Kidney (tissue), 13 donors: ENCODE measurements at regions not wholly inside any gene's neighbourhood (a gene's known extent, or its start where the extent isn't known, plus 50 kb on each side); places are given as distances from the start of the nearest gene placed in this dataset.

Experiments used
- DNase-seq, 5 donors: peaks; one replicate each; pipeline ENCODE4 v3.0.0-alpha.2; 2013 to 2020
- FAIRE-seq: peaks from 2 replicates; lab custom pipeline; 2012; peaks lifted over from hg19 to GRCh38; lab: Jason Lieb, UNC
- H3K27ac ChIP-seq, 2 donors: one replicate each; pipeline ENCODE4 v1.7.0; 2013; ENCODE audit warnings: low read depth in 2 of 2, low read length in 2 of 2, inconsistent platforms in 1 of 2
- H3K27me3 ChIP-seq: one replicate; pipeline ENCODE4 v1.7.1; 2013; ENCODE audit warnings: low read length, inconsistent platforms; ENCODE audit not compliant: control insufficient read depth, insufficient read depth
- H3K36me3 ChIP-seq, 3 donors: one replicate each; pipeline versions ENCODE4 v1.7.0 to v1.7.1; 2013; ENCODE audit warnings: low read length in 3 of 3, control low read depth in 1 of 3, inconsistent platforms in 1 of 3; ENCODE audit not compliant: insufficient read depth in 3 of 3, control insufficient read depth in 2 of 3
- H3K4me1 ChIP-seq, 3 donors: one replicate each; pipeline versions ENCODE4 v1.7.0 to v1.7.1; 2013; ENCODE audit warnings: low read length in 3 of 3, inconsistent platforms in 1 of 3, low read depth in 1 of 3; ENCODE audit not compliant: control insufficient read depth in 2 of 3, insufficient read depth in 2 of 3
- H3K4me3 ChIP-seq, 3 donors: one replicate each; pipeline versions ENCODE4 v1.7.0 to v1.8.1; 2013; ENCODE audit warnings: low read length in 3 of 3, control low read depth in 1 of 3, inconsistent platforms in 1 of 3
- H3K9ac ChIP-seq, 3 donors: one replicate each; pipeline versions ENCODE4 v1.7.0 to v1.7.1; 2013; ENCODE audit warnings: low read length in 3 of 3, control low read depth in 1 of 3, inconsistent platforms in 1 of 3
- H3K9me3 ChIP-seq, 3 donors: one replicate each; pipeline versions ENCODE4 v1.7.0 to v1.7.1; 2013; ENCODE audit warnings: low read length in 3 of 3, control low read depth in 1 of 3, inconsistent platforms in 1 of 3; ENCODE audit not compliant: control insufficient read depth in 2 of 3, insufficient read depth in 1 of 3
- CTCF ChIP-seq: IDR thresholded peaks from 3 replicates; pipeline ENCODE4 v1.5.1; 2012; ENCODE audit warnings: mild to moderate bottlenecking, moderate library complexity, borderline replicate concordance; ENCODE audit not compliant: insufficient read depth; ENCODE audit errors: extremely low read depth
- intact Hi-C: fragments of 100-400 bp; cut with DNase I; formaldehyde crosslinking; loops from one replicate; pipeline ENCODE4 v1.11.1; 2022
- donor health status: control.
- donor health status: control.
- donor health status: control.
- donor health status: control.
- donor health status: control.
- donor health status: DM: yes; HTN: yes; CAD: no.
- donor health status: Normal renal cell carcinoma (clear cell type).

- Histone ChIP-seq H3K9ac (no peak overlapping the region), H3K27ac (no peak overlapping the region), H3K36me3 (no peaks in the 10 kb centered on the region), H3K4me1 (peaks cover 0 to 9% (median 0%) of the 10 kb centered on the region in 3 donors), H3K9me3 (no peaks in the 10 kb centered on the region), H3K4me3 (no peak overlapping the region), H3K27me3 (no peaks in the 10 kb centered on the region)
- TF ChIP-seq CTCF: peak; percentile 60
- FAIRE-seq (no peak), DNase-seq (peak in 4 of 5 donors; percentile 30 to 57 (median 52))
- intact Hi-C loops: no loop called here
Measured at GRCh38 chr3:177777699-177778098, 580.4 kb upstream of the TBL1XR1 start.

GRCh38 chr3:177778633-177779032 lies 581.4 kb upstream of the TBL1XR1 start:
- no peak for FAIRE-seq

GRCh38 chr3:177781686-177782161 lies 584.4 kb upstream of the TBL1XR1 start:
- no peak for FAIRE-seq
- Histone ChIP-seq H3K36me3 (no peaks in the 10 kb centered on the region), H3K27me3 (no peaks in the 10 kb centered on the region), H3K4me1 (peaks cover 0 to 6% (median 0%) of the 10 kb centered on the region in 3 donors), H3K4me3 (no peak overlapping the region), H3K9ac (no peak overlapping the region), H3K9me3 (no peaks in the 10 kb centered on the region), H3K27ac (peak overlapping the region in 1 of 2 donors; percentile 59)
- no peak for TF ChIP-seq CTCF
- intact Hi-C loops: no loop called here
- DNase-seq: peak; percentile 48 to 75 (median 61)

More at GRCh38 chr3:177778633-177779032, 581.4 kb upstream of the TBL1XR1 start:
- Histone ChIP-seq H3K9ac (no peak overlapping the region), H3K4me1 (peaks cover 0 to 9% (median 0%) of the 10 kb centered on the region in 3 donors), H3K9me3 (no peaks in the 10 kb centered on the region), H3K27ac (no peak overlapping the region), H3K27me3 (no peaks in the 10 kb centered on the region), H3K4me3 (no peak overlapping the region), H3K36me3 (no peaks in the 10 kb centered on the region)
- TF ChIP-seq CTCF: no peak
- intact Hi-C loops: no loop called here
- no peak for DNase-seq

- no peak for TF ChIP-seq CTCF
- Histone ChIP-seq H3K27ac (no peak overlapping the region), H3K4me1 (peaks cover 0 to 6% (median 0%) of the 10 kb centered on the region in 3 donors), H3K36me3 (no peaks in the 10 kb centered on the region), H3K9ac (no peak overlapping the region), H3K4me3 (no peak overlapping the region), H3K9me3 (no peaks in the 10 kb centered on the region), H3K27me3 (no peaks in the 10 kb centered on the region)
- intact Hi-C loops: no loop called here
- DNase-seq: no peak
- no peak for FAIRE-seq
Measured at GRCh38 chr3:177783338-177783737, 586.1 kb upstream of the TBL1XR1 start.
